ENCODE measurements at regions not wholly inside any gene's neighbourhood (a gene's known extent, or its start where the extent isn't known, plus 50 kb on each side); places are given as distances from the start of the nearest gene placed in this dataset.
A peak's percentile ranks its signal among the peaks of the same experiment; 100 is the strongest.

DNA sequence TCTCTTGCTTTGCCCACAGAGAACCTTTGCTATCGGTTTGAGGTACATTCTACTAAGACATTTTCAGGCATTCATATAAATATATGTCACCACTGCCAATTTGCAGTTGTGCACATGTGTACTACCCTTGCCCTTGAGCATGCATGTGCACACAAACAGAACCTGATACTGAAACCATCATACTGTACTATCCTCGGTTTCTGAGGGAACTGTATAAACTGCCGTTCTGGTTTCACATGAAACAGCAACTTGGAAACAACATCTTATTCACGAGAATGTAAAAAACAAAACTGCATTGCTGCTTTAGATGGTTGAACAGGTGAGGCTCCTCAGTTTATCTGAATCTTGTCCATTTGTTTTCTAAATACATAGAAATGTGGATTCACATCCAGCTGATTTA is 151.2 kb upstream of the TMEM170B start:
- 25% methylated on average over 4 of the region's 4 CpGs for whole genome bisulfite sequencing (ENCODE audit: insufficient coverage)

DNA sequence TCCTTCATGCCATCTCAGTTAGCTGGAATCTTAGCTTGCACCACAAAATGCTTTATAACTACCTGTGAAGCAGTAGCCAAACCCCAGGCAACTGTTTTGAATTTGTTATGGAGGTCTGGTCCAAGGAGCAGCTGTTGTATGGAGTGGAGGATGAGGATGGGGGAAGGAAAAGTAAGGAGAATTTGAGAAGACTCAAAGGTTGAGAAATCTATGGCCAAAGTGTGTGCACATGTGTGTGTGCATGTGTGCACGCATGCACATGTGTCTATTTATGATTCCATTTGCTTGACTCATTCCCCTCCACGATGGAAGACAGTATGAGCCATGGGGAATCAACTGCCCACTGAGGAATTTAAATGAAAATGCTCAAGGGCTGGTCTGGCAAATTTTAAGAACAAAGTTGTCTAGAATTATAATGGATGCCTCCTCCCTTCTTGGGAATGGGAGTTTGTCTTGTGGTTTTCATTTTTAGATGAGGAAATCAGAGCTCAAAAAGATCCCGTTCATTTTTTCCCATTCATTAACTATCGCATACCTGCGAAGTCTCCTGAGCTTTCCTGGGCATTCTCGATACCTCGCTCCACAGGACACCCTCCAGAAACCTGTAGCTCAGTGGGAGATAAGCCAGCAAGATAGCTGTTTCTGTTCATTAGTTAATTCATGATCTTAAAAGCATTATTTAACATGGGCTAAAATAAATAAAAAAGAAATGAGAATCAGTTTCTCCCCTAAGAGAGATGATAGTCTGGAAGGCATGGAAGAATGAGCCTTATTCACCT is 152.3 kb upstream of the NEDD9 start:
- WGBS (ENCODE audit: insufficient coverage), result 100% methylated on average over 2 of the region's 7 CpGs

More for the DNA sequence above, 151.2 kb upstream of the TMEM170B start:
- H3K27me3 Mint-ChIP-seq (ENCODE audit: low read depth in 3 of 3), result peaks cover 0 to 1% (median 1%) of the 10 kb centered on the region in 3 donors
- H4K20me1 ChIP-seq (ENCODE audit: insufficient read depth, low read length), result no peaks in the 10 kb centered on the region
- no peaks in the 10 kb centered on the region for H3K36me3 ChIP-seq (replicated peaks in 1 of 2; ENCODE audit: control insufficient read depth in 1 of 2, insufficient read depth in 2 of 2, low read length in 2 of 2)
- peaks cover 34 to 49% of the 10 kb centered on the region in 2 donors for H3K4me1 ChIP-seq (ENCODE audit: control insufficient read depth in 1 of 2, insufficient read depth in 2 of 2, low read length in 2 of 2)
- H3K27ac ChIP-seq (ENCODE audit: low read depth in 1 of 2, low read length in 2 of 2), result peak overlapping the region in 1 of 2 donors; percentile 17
- H3K4me1 Mint-ChIP-seq, result peaks cover 29% of the 10 kb centered on the region
- H3K79me2 ChIP-seq (ENCODE audit: insufficient read depth, low read length), result peaks cover 6% of the 10 kb centered on the region
- TF ChIP-seq, protein P1, sequence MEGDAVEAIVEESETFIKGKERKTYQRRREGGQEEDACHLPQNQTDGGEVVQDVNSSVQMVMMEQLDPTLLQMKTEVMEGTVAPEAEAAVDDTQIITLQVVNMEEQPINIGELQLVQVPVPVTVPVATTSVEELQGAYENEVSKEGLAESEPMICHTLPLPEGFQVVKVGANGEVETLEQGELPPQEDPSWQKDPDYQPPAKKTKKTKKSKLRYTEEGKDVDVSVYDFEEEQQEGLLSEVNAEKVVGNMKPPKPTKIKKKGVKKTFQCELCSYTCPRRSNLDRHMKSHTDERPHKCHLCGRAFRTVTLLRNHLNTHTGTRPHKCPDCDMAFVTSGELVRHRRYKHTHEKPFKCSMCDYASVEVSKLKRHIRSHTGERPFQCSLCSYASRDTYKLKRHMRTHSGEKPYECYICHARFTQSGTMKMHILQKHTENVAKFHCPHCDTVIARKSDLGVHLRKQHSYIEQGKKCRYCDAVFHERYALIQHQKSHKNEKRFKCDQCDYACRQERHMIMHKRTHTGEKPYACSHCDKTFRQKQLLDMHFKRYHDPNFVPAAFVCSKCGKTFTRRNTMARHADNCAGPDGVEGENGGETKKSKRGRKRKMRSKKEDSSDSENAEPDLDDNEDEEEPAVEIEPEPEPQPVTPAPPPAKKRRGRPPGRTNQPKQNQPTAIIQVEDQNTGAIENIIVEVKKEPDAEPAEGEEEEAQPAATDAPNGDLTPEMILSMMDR (IDR thresholded peaks at IDR 0.05), result no peak
- no peak overlapping the region for H3K9ac ChIP-seq (ENCODE audit: insufficient read depth, low read length, poor library complexity, severe bottlenecking)
- H2AFZ ChIP-seq (ENCODE audit: insufficient read depth, low read depth, low read length, poor library complexity, severe bottlenecking), result peak overlapping the region; percentile 30
- peaks cover 3 to 5% of the 10 kb centered on the region in 2 donors for H3K9me3 ChIP-seq (replicated peaks in 1 of 2; ENCODE audit: control insufficient read depth in 1 of 2, insufficient read depth in 1 of 2, low read length in 2 of 2)
- peak overlapping the region in 2 of 7 donors; percentile 11 to 52 for H3K27ac Mint-ChIP-seq
- peaks cover 0 to 1% (median 0%) of the 10 kb centered on the region in 7 donors for H3K9me3 Mint-ChIP-seq
- H3K27me3 ChIP-seq (ENCODE audit: control insufficient read depth in 2 of 2, insufficient read depth in 2 of 2, low read length in 2 of 2), result no peaks in the 10 kb centered on the region
- no peak overlapping the region for H3K4me3 ChIP-seq (replicated peaks in 1 of 3; ENCODE audit: low read depth in 2 of 3, low read length in 3 of 3)
- intact Hi-C loops (cut with micrococcal nuclease), result no loop called here
- no peak for DNase-seq
- no peak overlapping the region for H3K4me2 ChIP-seq (replicated peaks; ENCODE audit: extremely low read depth, low read length, poor library complexity, severe bottlenecking)
- H3K4me3 Mint-ChIP-seq, result no peak overlapping the region
- peaks cover 0 to under 1% of the 10 kb centered on the region in 2 donors for H3K36me3 Mint-ChIP-seq

More for the DNA sequence above, 152.3 kb upstream of the NEDD9 start:
- Histone ChIP-seq H3K9ac (ENCODE audit: insufficient read depth, low read length, poor library complexity, severe bottlenecking) (no peak overlapping the region), H2AFZ (ENCODE audit: insufficient read depth, low read depth, low read length, poor library complexity, severe bottlenecking) (no peak overlapping the region), H3K4me2 (replicated peaks; ENCODE audit: extremely low read depth, low read length, poor library complexity, severe bottlenecking) (no peak overlapping the region), H3K9me3 (replicated peaks in 1 of 2; ENCODE audit: control insufficient read depth in 1 of 2, insufficient read depth in 1 of 2, low read length in 2 of 2) (peaks cover 3 to 5% of the 10 kb centered on the region in 2 donors), H3K36me3 (replicated peaks in 1 of 2; ENCODE audit: control insufficient read depth in 1 of 2, insufficient read depth in 2 of 2, low read length in 2 of 2) (peaks cover 0 to 4% of the 10 kb centered on the region in 2 donors), H3K4me3 (replicated peaks in 1 of 3; ENCODE audit: low read depth in 2 of 3, low read length in 3 of 3) (no peak overlapping the region), H3K27me3 (ENCODE audit: control insufficient read depth in 2 of 2, insufficient read depth in 2 of 2, low read length in 2 of 2) (no peaks in the 10 kb centered on the region), H3K79me2 (ENCODE audit: insufficient read depth, low read length) (peaks cover 22% of the 10 kb centered on the region), H3K4me1 (ENCODE audit: control insufficient read depth in 1 of 2, insufficient read depth in 2 of 2, low read length in 2 of 2) (peaks cover 50 to 65% of the 10 kb centered on the region in 2 donors), H3K27ac (ENCODE audit: low read depth in 1 of 2, low read length in 2 of 2) (no peak overlapping the region), H4K20me1 (ENCODE audit: insufficient read depth, low read length) (no peaks in the 10 kb centered on the region)
- H3K4me1 Mint-ChIP-seq, result peaks cover 44% of the 10 kb centered on the region
- DNase-seq, result no peak
- peak overlapping the region in 1 of 7 donors; percentile 50 for H3K27ac Mint-ChIP-seq
- peaks cover 10 to 17% of the 10 kb centered on the region in 2 donors for H3K36me3 Mint-ChIP-seq
- peaks cover 1 to 3% (median 2%) of the 10 kb centered on the region in 3 donors for H3K27me3 Mint-ChIP-seq (ENCODE audit: low read depth in 3 of 3)
- H3K9me3 Mint-ChIP-seq, result no peaks in the 10 kb centered on the region
- intact Hi-C loops (cut with micrococcal nuclease), result loop anchor here in 1 of 2 donors (5.0 kb wide), 2 partner anchors 42 to 78 kb away; no protein-coding TSS in a partner anchor
- no peak overlapping the region for H3K4me3 Mint-ChIP-seq
- TF ChIP-seq, protein P1 (IDR thresholded peaks at IDR 0.05), result no peak
